ENCODE measurements at regions not wholly inside any gene's neighbourhood (a gene's known extent, or its start where the extent isn't known, plus 50 kb on each side); places are given as distances from the start of the nearest gene placed in this dataset.

DNA sequence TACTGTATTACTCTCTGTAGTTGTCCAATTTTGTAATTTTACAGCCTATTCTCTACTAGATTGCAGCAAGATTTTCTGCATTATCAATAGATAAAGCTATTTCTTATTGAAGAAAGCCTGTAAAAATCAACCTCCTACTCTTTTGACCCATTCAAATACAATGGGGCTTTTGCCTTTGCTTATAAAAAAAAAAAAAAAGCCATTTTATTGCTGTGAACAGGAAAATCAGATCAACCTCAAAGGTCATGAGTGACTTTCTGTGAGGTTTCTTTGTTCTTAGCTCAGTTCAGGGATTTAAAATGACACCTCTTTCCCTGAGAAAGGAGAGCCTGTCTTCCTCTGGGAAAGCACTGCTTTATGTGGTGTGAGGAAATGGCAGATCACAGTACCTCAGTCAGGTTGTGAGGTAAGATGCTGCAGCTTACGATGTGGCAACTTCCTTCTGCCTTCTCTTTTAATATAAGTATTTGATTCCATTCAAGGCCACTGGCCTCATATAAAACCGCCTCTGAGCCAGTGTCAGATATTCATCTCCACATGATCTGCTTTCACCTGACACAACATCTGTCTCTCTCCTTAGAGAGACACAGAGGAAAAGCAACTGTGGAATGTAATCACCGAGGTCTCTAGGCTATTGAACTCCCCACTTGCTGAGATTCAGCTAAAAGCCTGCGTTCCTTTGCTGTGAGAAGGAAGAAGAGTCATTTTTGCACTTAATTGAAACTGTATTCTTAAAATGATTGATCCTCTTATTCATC, 161.5 kb upstream of the MB21D2 start:
- intact Hi-C loops (cut with DNase I; ENCODE audit: low total_unique reads), result no loop called here
- H3K4me3 ChIP-seq (ENCODE audit: low read depth, poor library complexity, severe bottlenecking), result no peak overlapping the region
- WGBS, 2 donors, result 46 to 48% methylated on average over 4 of the region's 4 CpGs
- TF ChIP-seq, protein P1, sequence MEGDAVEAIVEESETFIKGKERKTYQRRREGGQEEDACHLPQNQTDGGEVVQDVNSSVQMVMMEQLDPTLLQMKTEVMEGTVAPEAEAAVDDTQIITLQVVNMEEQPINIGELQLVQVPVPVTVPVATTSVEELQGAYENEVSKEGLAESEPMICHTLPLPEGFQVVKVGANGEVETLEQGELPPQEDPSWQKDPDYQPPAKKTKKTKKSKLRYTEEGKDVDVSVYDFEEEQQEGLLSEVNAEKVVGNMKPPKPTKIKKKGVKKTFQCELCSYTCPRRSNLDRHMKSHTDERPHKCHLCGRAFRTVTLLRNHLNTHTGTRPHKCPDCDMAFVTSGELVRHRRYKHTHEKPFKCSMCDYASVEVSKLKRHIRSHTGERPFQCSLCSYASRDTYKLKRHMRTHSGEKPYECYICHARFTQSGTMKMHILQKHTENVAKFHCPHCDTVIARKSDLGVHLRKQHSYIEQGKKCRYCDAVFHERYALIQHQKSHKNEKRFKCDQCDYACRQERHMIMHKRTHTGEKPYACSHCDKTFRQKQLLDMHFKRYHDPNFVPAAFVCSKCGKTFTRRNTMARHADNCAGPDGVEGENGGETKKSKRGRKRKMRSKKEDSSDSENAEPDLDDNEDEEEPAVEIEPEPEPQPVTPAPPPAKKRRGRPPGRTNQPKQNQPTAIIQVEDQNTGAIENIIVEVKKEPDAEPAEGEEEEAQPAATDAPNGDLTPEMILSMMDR (IDR thresholded peaks at IDR 0.05), result no peak
- no peak for TF ChIP-seq POLR2A (IDR thresholded peaks at IDR 0.05)
- no peak for DNase-seq (ENCODE audit: low spot score in 2 of 2)

DNA sequence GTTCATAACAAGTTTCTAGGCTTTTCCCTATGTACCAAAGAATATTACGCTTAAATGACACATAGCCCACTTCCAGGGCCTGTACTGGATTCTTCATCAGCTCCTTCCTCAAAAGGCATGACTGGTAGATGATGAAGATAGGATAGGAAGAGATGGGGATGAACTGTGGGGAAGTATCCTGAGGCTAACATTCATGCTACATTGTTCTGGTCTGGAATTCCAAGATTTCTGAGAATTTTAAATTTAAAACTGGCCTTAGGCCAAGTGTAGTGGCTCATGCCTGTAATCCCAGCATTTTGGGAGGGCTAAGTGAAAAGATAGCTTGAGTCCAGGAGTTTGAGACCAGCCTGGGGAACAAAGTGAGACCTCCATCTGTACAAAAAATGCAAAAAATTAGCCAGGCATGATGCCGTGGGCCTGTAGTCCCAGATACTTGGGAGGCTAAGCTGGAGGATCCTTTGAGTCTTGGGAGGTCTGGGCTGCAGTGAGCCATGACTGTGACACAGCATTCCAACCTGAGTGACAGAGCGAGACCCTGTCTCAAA, 160.1 kb upstream of the PLAAT1 start:
- no peak for DNase-seq (ENCODE audit: low spot score in 2 of 2)
- intact Hi-C loops (cut with DNase I; ENCODE audit: low total_unique reads), result no loop called here

DNA sequence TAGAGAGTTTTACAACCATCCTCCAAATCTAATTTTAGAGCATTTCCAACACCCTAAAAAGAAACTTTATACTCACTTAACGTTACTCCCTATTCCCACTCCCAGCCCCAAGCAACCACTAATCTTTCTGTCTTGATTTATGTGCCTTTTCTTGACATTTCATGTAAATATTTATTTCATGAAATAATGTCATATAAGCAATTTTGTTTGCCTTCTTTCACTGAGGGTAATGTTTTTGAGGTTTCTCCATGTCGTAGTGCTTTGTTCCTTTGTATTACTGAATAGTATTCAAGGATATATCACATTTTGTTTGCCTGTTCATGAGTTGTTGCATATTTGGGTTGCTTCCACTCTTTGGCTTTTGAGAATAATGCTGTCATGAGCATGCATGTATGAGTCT, 155.4 kb upstream of the PLAAT1 start:
- intact Hi-C loops (cut with DNase I; ENCODE audit: low total_unique reads), result no loop called here
- 46 to 58% methylated on average over 2 of the region's 2 CpGs for WGBS, 2 donors

More for the DNA sequence above, 160.1 kb upstream of the PLAAT1 start:
- no peak overlapping the region for H3K4me3 ChIP-seq (ENCODE audit: low read depth, poor library complexity, severe bottlenecking)
- WGBS, 2 donors, result 67 to 80% methylated on average over 3 of the region's 3 CpGs
- no peak for TF ChIP-seq POLR2A (IDR thresholded peaks at IDR 0.05)
- TF ChIP-seq, protein P1 (IDR thresholded peaks at IDR 0.05), result no peak

DNA sequence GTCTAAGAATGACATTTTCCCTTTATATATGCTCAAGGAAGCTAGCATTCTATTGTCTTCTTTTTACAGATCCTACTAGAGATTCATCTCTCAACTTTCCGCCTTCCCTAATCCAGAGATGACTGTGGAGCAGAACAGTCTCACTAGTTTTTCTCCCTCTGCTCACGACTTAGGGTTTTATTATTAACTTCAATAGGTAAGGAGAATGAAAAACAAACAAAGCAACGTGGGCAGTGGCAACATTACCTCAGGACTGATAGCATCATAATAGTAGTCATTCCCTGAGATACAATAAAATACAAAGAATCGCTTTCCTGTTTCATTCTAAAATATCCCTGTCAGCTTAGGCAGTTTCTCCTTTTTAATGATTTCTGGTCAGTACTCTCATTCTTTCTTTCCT, 154.3 kb upstream of the PLAAT1 start:
- intact Hi-C loops (cut with DNase I; ENCODE audit: low total_unique reads), result no loop called here
- TF ChIP-seq, protein P1 (IDR thresholded peaks at IDR 0.05), result no peak
- no peak for TF ChIP-seq POLR2A (IDR thresholded peaks at IDR 0.05)
- no peak for DNase-seq (ENCODE audit: low spot score in 2 of 2)
- WGBS, 2 donors, result 58 to 60% methylated on average over 4 of the region's 4 CpGs
- H3K4me3 ChIP-seq (ENCODE audit: low read depth, poor library complexity, severe bottlenecking), result no peak overlapping the region

More for the DNA sequence above, 155.4 kb upstream of the PLAAT1 start:
- TF ChIP-seq, protein P1 (IDR thresholded peaks at IDR 0.05), result no peak
- TF ChIP-seq POLR2A (IDR thresholded peaks at IDR 0.05), result no peak
- DNase-seq (ENCODE audit: low spot score in 2 of 2), result no peak
- no peak overlapping the region for H3K4me3 ChIP-seq (ENCODE audit: low read depth, poor library complexity, severe bottlenecking)

DNA sequence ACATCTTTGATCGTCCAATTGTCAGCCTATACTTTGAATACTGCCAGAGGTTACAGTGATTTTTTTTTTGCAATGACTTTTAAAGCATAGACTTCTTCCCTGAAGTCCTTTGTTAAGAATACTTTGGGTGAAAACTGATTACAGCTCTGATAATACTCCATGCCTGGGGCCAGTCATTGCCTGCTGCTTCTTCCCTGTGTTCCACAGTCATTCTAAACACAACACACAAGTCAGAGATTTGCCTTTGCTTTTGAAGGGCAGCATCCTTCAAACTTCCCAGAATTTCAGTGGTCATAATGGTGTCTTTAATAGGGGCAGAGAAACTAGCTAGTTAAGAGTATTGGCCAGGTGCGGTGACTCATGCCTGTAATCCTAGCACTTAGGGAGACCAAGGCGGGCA, 153.7 kb upstream of the PLAAT1 start:
- 85 to 91% methylated on average over 3 of the region's 3 CpGs for WGBS, 2 donors
- intact Hi-C loops (cut with DNase I; ENCODE audit: low total_unique reads), result no loop called here
- no peak for TF ChIP-seq POLR2A (IDR thresholded peaks at IDR 0.05)
- TF ChIP-seq, protein P1 (IDR thresholded peaks at IDR 0.05), result no peak
- H3K4me3 ChIP-seq (ENCODE audit: low read depth, poor library complexity, severe bottlenecking), result no peak overlapping the region
- DNase-seq (ENCODE audit: low spot score in 2 of 2), result no peak
